Stimulated activated CD4-positive, alpha-beta T cell treated with anti-CD3 and anti-CD28 coated beads, Interleukin-2, amount 100 ng/mL, for 48 hours (primary cell): ENCODE measurements at regions not wholly inside any gene's neighbourhood (a gene's known extent, or its start where the extent isn't known, plus 50 kb on each side); places are given as distances from the start of the nearest gene placed in this dataset.
"Not testable (repeated sequence)": the region's sequence is repeated elsewhere in the genome, so short reads cannot be mapped to it uniquely, and the experiment has no call there.

Experiments
- DNase-seq, 2 donors: peaks; one replicate each; pipeline ENCODE4 v3.0.0-alpha.2; 2020

DNA sequence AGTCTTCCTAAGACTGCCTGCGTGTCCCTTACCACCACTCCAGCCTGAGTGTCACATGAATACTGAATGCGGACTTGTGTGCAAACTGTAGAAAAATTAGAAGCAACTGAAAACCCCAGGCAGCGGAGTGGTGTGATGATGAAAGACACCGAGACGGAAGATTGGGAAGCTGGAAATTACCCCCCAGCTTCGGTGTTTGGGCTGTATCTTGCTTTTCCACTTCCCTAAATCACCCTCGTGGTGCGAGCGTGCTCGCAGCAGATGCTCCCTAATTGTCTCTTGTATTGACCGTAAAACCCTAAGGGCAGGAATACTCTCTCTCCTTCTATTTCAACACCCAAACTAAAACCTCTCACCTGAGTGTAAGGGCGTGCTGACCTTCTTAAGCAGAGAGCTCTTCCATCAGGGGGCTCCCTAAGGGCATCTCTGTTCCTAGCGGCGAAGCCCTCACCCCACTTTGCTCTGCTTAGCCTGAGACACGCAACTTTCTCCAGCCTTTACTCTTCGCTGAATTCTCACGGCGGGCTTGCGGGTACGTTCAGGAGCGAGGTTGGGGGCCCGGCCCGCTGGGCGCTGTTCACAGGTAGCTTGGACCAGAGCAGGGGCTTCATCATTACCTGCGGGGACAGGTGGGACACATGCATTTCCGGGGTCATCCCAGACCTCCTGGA is 62.4 kb downstream of the CRYBB2 start:
- DNase-seq, result no peak

DNA sequence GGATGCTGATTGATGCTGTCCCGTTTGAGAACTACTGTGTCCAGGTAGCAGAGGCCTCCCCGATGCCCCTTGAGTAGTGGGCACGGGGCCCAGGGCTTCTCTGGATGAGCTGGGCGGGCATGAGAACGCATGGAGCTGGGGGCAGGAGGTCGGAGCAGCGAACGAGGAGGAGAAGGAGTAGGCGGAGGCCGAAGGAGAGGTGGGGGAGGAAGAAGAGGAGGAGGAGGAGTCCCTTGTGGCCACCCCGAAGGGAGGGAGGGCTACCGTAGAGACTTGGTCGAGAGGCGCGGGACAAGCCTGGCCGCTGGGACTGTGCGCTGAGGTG is 62.9 kb downstream of the CRYBB2 start:
- no peak for DNase-seq

DNA sequence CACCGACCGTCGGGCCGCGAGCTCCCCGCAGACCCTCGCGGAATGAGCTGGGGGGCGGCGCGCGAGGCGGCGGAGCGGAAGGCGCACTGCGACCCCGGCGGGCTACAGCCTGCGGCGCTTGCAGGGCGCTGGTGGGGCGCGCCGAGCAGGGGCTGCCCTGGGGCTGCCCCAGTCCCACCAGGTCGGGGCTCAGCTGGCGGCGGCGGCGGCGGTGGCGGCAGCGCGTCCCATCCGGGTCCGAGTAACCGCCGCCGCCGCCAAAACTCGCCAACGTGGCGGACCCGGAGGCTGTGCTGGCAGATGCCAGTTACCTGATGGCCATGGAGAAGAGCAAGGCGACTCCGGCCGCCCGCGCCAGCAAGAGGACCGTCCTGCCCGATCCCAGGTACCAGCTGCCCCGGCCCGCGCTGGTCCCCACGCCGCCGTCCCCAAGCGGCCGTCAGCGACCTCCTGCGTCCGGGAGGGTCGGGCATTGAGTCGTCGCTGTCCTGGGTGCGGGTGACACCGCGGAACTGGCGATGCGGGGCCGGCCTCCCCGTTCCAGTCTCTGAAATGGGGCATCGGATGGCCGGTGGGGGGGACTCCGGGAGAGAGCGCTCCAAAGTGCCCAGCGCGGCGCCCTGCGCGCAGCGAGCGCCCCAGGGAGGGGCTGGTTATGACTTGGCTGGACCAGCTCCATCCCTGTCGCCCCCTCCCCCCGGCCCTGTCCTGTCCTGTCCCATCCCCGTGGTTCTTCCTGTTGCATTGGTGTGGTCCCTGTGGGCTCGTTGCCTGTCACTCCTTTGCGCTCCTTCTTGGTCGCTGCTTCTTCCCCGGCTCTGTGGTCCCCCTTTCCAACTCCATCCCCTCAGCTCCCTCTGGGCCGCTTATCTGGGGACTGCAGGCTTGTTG is 63.5 kb downstream of the CRYBB2 start:
- no peak for DNase-seq

DNA sequence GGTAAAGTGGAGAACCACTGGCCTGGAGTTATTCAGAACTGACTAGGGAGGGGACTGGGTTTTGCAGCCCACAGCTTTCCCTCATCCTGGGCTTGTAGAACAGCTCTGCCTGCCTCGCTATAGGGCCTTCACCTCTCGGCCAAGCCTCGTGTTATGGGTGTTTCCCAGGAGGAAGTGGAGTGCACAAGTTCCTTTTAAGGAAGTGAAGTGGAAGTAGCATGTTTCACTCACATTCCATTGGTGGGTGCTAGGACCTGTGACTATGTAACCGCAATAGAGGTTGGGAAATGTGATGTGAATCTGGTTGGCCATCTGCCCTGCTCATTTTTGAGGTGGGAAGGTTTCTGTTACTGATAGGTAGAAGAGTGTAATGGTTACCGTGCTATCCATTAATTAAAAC is 69.0 kb downstream of the CRYBB2 start:
- DNase-seq, result not testable (repeated sequence)

DNA sequence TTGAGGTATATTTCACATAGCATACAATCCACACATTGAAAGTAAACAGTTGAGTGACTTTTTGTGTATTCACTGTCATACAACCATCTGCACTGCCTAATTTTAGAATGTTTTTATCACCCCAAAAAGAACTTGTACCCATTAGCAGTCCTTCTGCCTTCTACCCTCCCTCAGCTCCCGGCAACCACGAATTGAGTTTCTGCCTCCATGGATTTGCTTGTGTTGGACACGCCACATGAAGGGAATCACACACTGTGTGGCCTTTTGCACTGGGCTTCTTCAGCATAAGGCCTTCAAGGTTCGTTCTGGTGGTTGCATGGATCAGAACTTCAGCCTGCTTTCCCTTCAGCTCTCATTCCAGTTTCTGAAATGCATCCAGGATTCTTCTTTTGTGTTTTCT is 82.5 kb downstream of the CRYBB2 start:
- DNase-seq, result not testable (repeated sequence)

DNA sequence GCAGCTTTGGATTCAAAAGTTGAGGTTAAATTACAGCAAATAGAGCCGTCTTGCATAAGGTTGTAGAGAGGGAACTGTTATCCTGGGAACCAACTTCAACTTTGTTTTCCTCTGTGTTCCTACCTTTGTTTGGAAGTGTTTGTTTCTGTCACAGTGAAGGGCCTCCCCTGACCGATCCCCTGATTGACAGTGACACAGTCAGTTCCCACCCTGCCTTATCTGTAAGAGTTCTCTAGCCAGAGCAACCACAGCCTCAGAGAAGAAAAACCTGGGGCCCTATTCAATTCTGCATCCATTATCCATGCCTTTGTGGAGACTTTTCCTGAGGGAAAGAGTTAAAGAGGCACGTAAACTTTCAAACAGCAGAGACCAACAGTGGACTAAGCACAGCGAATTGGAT is 90.1 kb downstream of the CRYBB2 start:
- DNase-seq, result not testable (repeated sequence)

DNA sequence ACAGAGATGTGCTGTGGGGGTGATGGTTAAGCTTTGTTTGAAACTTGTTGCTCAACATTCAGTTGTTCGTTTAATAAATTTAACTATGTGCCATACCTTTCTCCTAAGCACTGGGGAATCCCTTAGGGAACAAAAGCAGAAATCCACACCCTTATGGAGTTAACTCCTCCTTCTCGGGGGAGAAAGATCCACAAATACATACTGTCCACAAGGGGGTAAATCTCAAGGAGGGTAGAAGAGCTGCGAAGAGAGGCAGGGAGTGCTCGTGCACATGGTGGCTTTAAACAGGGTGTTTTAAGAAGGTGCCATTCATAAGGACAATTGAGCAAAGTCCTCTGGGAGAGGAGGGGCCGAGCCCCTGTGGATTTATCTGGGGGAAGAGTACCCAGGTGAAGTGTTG is 92.5 kb downstream of the CRYBB2 start:
- not testable (repeated sequence) for DNase-seq

DNA sequence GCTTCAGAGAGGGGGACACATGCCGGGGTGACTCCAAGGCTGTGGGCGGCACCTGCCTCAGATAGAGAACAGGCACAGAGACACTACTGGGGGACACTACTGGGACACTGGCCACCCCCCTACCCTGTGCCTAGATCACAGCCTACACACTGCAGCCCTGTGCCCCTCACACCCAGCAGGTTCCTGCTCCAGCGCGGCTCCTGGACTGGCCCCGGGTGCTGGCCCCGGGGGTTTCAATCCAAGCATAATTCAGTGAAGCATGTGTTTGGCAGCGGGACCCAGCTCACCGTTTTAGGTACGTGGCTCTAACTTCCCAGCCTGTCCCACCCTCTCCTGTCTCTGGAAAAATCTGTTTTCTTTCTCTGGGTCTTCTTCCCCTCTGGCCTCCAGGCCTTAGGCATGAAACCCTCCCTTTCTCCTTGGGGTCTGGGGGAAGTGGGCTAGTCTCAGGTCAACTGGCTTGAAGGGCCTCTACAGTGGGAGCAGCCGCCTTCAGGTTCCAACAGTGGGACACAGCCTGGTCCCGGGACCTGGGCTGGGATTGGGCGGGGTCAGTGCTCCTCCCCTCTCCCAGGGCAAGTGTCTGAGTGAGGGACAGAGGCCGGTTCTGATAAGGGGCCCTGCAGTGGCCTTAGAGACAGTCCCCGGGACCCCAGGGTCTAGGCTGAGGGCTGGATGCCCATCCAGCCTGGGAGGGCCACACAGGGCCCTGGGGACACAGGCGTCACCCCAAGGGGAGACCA is 98.8 kb downstream of the CRYBB2 start:
- DNase-seq, result no peak

DNA sequence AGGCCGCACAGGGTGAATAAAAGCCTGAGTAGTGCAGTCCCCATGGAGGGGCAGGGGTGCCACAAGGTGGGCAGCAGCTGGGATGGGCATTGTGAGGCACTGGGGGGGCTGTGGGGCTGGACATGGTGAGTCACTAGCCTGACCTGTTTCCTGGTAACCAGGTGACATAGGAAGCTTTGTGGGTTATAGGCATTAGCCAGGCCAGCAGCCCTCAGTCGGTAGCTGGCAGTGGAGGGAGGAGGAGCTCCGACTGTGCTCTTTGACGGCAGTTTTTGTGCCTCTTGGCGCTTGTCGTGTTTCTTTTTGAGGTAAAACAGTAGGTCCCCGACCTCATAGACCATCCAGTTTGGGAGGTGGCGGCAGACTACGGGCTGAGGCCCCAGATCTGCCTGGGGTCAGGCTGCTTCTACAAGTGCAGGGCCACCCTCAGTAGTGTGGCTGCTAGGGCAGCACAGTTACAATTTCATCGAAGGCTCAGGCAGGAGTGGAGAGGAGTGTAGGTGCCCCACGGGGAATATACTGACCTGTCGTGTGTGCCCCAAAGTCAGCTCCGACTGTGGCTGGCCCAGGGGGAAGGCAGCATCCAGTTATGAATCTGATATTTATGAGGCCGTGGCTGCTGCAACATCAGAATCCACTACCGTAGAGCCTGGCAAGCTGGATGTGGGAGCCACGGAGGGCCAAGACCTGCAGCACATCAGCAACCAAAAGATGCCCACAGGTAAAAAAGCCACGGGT is 107.7 kb downstream of the CRYBB2 start:
- DNase-seq, result no peak

DNA sequence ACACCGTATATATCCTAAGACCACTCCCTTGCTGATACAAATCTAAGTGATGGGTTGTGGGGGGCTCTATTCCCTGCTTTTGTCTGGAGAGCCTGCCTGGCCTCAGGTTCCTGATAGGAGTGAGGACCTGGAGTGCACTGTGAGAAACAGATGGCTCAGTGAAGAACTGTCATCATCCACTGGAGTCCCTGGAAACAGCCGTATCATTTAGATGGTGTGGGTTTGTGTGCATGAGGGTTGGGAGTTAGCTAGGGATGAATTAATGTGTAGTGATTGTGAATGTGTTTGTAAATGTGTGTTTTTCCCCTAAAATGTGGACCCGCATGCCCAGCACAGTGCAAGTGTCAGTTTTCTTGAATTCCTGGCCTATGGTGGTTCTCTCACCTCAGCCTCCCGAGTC is 111.6 kb downstream of the CRYBB2 start:
- no peak for DNase-seq

DNA sequence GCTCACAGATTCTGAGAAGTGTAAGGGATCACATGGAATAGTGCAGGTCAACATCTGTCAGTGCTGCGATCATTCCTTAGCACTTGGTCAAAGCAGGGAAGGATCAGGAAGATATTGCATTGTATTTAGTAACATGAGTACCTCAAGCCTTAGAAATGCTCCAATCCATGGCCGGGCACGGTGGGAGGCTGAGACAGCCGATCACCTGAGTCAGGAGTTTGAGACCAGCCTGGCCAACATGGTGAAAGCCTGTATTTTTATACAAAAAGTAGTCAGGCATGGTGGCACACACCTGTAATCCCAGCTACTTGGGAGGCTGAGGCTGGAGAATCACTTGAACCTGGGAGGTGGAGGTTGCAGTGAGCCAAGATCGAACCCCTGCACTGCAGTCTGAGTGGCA is 112.5 kb downstream of the CRYBB2 start:
- DNase-seq, result not testable (repeated sequence)

DNA sequence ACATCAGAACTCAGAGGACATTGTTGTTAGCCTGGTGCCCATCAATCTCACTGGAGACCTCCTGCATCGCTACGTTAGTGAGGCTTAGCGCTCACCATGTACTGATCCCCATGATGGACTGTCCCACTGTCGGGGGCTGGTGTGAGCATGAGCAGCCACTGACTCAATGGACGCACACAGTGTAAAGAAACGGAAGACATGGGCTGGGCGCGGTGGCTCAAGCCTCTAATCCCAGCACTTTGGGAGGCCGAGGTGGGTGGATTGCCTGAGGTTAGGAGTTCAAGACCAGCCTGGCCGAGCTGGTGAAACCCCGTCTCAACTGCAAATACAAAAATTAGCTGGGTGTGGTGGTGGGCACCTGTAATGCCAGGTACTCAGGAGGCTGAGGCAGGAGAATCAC is 112.9 kb downstream of the CRYBB2 start:
- no peak for DNase-seq

DNA sequence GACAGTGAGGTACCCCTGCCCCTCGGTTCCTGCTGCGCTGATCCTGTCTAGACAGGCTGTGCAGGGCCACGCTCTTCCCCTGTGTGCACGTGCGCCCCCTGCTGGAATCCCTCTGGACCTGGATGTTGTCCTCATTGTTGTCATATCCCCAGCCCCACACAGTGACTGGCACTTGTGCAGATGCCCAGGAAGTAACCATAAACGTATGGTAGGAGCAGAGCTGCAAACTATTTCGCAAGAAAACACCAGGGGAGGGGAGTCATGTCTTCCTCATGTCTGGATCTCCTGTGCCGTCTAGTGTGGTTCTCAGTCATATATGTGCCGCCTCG is 114.7 kb downstream of the CRYBB2 start:
- DNase-seq, result peak; percentile 61 to 63

DNA sequence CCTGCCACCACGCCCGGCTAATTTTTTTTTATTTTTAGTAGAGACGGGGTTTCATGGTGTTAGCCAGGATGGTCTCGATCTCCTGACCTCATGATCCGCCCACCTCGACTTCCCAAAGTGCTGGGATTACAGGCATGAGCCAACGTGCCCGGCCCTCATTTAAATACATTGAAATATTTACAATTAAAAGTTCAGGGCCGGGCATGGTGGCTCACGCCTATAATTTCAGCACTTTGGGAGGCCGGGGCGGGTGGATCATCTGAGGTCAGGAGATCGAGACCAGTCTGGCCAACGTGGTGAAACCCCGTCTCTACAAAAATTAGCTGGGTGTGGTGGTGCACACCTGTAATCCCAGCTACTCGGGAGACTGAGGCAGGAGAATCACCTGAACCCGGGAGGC is 115.2 kb downstream of the CRYBB2 start:
- DNase-seq, result not testable (repeated sequence)

DNA sequence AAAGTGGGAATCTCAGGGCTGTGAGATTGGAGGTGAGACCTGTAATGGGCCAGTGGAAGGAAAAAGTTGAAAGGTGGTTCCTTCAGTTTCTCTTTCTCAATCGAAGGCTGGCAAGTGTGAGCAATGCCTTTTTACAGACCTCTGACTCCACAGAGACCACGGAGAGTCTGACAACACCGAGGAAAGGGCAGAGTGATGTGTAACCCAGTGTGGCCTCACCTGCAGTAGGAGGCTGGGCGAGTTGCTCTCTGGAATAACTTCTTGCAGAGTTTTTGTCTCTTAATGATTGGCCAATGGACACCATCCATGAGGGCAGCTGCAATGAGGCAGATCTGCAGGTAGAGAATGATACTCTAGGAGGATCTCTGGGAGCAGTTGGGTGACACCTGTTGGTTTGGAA is 115.8 kb downstream of the CRYBB2 start:
- not testable (repeated sequence) for DNase-seq

DNA sequence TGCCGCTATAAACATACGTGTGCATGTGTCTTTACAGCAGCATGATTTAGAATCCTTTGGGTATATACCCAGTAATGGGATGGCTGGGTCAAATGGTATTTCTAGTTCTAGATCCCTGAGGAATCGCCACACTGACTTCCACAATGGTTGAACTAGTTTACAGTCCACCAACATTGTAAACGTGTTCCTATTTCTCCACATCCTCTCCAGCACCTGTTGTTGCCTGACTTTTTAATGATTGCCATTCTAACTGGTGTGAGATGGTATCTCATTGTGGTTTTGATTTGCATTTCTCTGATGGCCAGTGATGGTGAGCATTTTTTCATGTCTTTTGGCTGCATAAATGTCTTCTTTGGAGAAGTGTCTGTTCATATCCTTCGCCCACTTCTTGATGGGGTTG is 121.1 kb downstream of the CRYBB2 start:
- not testable (repeated sequence) for DNase-seq

DNA sequence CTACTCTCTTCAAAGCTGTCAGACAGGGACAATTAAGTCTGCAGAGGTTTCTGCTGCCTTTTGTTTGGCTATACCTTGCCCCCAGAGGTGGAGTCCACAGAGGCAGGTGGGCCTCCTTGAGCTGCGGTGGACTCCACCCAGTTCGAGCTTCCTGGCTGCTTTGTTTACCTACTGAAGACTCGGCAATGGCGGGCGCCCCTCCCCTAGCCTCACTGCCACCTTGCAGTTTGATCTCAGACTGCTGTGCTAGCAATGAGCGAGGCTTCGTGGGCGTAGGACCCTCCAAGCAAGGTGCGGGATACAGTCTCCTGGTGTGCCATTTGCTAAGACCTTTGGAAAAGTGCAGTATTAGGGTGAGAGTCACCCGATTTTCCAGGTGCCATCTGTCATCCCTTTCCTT is 124.9 kb downstream of the CRYBB2 start:
- DNase-seq, result not testable (repeated sequence)

DNA sequence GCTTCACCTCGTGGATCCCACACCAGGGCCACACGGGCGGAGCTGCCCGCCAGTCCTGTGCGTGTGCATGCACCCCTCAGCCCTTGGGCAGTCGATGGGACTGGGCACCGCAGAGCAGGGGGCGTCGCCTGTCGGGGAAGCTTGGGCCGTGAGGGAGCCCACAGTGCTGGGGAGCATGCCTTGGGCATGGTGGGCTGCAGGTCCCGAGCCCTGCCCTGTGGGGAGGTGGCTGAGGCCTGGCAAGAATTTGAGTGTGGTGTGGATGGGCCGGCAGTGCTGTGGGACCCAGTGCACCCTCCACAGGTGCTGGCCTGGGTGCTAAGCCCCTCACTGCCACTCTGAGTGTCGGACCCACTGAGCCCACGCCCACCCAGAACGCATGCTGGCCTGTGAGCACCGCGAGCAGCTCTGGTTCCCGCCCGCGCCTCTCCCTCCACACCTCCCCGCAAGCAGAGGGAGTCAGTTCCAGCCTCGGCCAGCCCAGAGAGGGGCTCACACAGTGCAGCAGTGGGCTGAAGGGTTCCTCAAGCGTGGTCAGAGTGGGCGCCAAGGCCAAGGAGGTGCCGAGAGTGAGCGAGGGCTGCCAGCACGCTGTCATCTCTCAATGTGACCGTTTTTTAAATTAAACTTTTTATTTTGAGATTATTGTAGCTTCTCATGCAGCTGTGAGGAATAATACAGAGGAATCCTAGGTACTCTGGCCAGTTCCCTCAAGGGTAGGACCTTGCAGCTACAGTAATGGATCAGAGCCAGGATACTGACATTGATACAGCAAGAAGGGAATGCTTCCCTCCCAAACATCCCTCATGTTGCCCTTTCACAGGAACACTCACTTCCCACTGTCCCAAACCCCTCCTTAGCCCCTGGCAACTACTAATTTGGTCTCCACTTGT is 127.7 kb downstream of the CRYBB2 start:
- no peak for DNase-seq

DNA sequence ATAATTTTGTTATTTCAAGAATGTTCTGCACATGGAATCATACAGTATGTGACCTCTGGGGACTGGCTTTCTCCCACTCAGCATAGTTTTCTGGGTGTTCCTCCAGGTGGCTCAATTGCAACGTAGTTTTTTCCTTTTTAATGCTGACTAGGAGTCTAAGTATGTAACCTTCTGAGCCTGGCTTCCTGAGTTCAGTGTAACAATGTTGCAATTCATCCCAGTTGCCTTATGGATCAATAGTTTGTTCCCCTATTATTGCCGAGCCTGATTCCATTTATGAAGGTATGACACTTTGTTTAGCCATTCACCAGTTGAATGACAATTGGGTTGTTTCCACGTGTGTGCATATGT is 128.3 kb downstream of the CRYBB2 start:
- DNase-seq, result no peak

DNA sequence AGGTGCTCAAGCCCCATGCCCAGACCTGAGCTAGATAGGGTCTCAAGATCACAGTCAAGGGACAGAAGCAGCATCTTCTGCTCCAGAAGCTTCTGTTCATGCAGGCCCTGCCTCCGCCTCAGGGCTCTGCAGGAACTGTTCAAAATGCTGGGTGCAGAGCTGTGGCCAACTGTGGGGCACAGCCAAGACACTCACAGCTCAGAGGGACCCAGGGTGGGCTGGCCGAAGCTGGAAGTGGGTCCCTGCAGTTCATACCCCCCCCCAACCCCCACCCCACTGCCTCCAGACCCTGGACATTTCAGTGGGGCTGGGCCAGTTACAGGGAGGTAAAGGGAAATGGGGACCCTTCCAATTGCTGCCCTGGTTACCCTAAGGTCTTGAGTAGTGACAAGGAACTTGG is 129.0 kb downstream of the CRYBB2 start:
- no peak for DNase-seq

DNA sequence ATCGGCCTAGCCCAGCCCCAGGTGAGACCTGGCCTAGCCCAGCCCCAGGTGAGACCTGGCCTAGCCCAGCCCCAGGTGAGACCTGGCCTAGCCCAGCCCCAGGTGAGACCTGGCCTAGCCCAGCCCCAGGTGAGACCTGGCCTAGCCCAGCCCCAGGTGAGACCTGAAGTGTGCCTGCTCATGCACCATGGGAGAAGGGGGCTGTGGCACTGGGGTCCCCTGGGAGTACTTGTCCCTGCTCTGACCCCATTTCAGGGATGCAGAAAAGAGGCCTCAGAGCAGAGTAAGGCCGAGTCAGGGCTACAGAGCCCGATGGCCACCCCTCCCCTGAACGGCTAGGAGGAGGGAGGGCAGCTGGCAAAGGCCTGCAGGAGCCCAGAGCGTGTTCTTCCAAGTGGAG is 129.6 kb downstream of the CRYBB2 start:
- DNase-seq, result not testable (repeated sequence)

DNA sequence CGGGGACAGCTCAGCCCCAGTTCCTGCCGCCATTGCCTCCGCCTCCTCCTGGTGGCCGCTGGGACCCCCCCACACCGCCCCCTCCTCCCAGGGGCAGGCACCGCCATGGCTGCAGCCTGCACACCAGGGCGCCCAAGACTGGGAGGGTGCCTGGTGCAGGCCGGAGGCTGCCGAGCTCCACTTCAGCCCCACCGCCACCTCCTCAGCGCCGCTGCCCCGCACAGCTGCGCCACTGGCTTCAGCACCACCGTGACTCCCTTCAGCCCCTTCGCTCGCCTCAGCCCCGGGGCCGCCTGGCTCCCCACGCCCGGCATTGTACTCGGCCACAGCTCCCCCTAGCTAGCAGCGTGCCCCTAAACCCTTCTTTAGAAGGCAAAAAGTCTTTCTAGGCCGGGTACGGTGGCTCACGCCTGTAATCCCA is 131.1 kb downstream of the CRYBB2 start:
- DNase-seq, result no peak
